GM23248 (cell line): ENCODE measurements at regions not wholly inside any gene's neighbourhood (a gene's known extent, or its start where the extent isn't known, plus 50 kb on each side); places are given as distances from the start of the nearest gene placed in this dataset.

Experiments used
- DNase-seq: peaks from one replicate; pipeline ENCODE4 v3.0.0-alpha.2; 2015
- H2AFZ ChIP-seq: fragments of 200-600 bp; sonication (generic); 2 replicates; pipeline ENCODE4 v1.6.1; 2016; ENCODE audit warnings: antibody characterized with exemption
- H3F3A ChIP-seq: fragments of 200-600 bp; sonication (generic); 2 replicates; pipeline ENCODE4 v1.6.1; 2016; ENCODE audit warnings: mild to moderate bottlenecking, antibody characterized with exemption, mixed run types; ENCODE audit not compliant: insufficient read depth
- H3K27ac ChIP-seq: fragments of 200-600 bp; sonication (generic); 2 replicates; pipeline ENCODE4 v1.5.1; 2016; ENCODE audit warnings: mild to moderate bottlenecking
- H3K27me3 ChIP-seq: fragments of 200-600 bp; sonication (generic); replicated peaks from 2 replicates; pipeline ENCODE4 v1.6.1; 2016; ENCODE audit warnings: mild to moderate bottlenecking; ENCODE audit not compliant: insufficient read depth
- H3K36me3 ChIP-seq: fragments of 200-600 bp; sonication (generic); 2 replicates; pipeline ENCODE4 v1.6.1; 2016; ENCODE audit warnings: low read depth, mild to moderate bottlenecking
- H3K4me1 ChIP-seq: fragments of 200-600 bp; sonication (generic); 2 replicates; pipeline ENCODE4 v1.6.1; 2016; ENCODE audit warnings: mild to moderate bottlenecking; ENCODE audit not compliant: insufficient read depth
- H3K4me2 ChIP-seq: fragments of 200-600 bp; sonication (generic); one replicate; pipeline ENCODE4 v1.6.1; 2016; ENCODE audit warnings: mild to moderate bottlenecking; ENCODE audit not compliant: unreplicated experiment
- H3K4me3 ChIP-seq: fragments of 200-600 bp; sonication (generic); 2 replicates; pipeline ENCODE4 v1.5.1; 2016; ENCODE audit warnings: mild to moderate bottlenecking
- H3K79me2 ChIP-seq: fragments of 200-600 bp; sonication (generic); 2 replicates; pipeline ENCODE4 v1.6.1; 2016; ENCODE audit warnings: mild to moderate bottlenecking; ENCODE audit not compliant: insufficient read depth
- H3K9ac ChIP-seq: fragments of 200-600 bp; sonication (generic); 2 replicates; pipeline ENCODE4 v1.6.1; 2016; ENCODE audit warnings: mild to moderate bottlenecking
- H3K9me2 ChIP-seq: fragments of 200-600 bp; sonication (generic); 2 replicates; pipeline ENCODE4 v1.6.1; 2016; ENCODE audit warnings: mixed run types, mild to moderate bottlenecking, moderate library complexity; ENCODE audit not compliant: insufficient read depth
- H3K9me3 ChIP-seq: fragments of 200-600 bp; sonication (generic); one replicate; pipeline ENCODE4 v1.6.1; 2017; ENCODE audit warnings: low read depth
- H4K20me1 ChIP-seq: fragments of 200-600 bp; sonication (generic); 2 replicates; pipeline ENCODE4 v1.6.0; 2016; ENCODE audit not compliant: insufficient read depth
- EZH2 ChIP-seq: fragments of 200-600 bp; sonication (generic); IDR thresholded peaks from 2 replicates; pipeline ENCODE4 v1.6.1; 2018; ENCODE audit warnings: antibody characterized with exemption, mild to moderate bottlenecking; ENCODE audit not compliant: insufficient read depth, poor library complexity, severe bottlenecking
- EZH2phosphoT487 ChIP-seq: fragments of 200-600 bp; sonication (generic); IDR thresholded peaks from 2 replicates; pipeline ENCODE4 v1.6.1; 2018; ENCODE audit warnings: antibody characterized with exemption, moderate library complexity, mild to moderate bottlenecking, low read depth; ENCODE audit not compliant: insufficient read depth
- WGBS, 2 experiments: methylation state at CpG; one replicate each; pipeline ENCODE4 v1.1.6; 2015 to 2017; ENCODE audit warnings: low lambda C conversion rate in 2 of 2, low coverage in 1 of 2; ENCODE audit errors: missing lambda C conversion rate in 2 of 2; 5-methylcytosine and 5-hydroxymethylcytosine counted together
- in situ Hi-C: fragments of 300-500 bp; cut with MboI; formaldehyde crosslinking; loops from 2 replicates; pipeline ENCODE4 v1.15.0; 2020

- no peaks in the 10 kb centered on the region for H3K36me3 ChIP-seq
- TF ChIP-seq EZH2 (no peak), EZH2phosphoT487 (no peak)
- no peaks in the 10 kb centered on the region for H3K27me3 ChIP-seq
- no peaks in the 10 kb centered on the region for H3F3A ChIP-seq
- H3K27ac ChIP-seq: no peak overlapping the region
- WGBS, 2 experiments: 60 to 74% methylated on average over 2 of the region's 2 CpGs
- H3K4me1 ChIP-seq: no peaks in the 10 kb centered on the region
- H3K4me2 ChIP-seq: no peak overlapping the region
- H3K79me2 ChIP-seq: no peaks in the 10 kb centered on the region
- no peaks in the 10 kb centered on the region for H3K9me3 ChIP-seq
- H3K9ac ChIP-seq: no peak overlapping the region
- no peak overlapping the region for H2AFZ ChIP-seq
- no peaks in the 10 kb centered on the region for H4K20me1 ChIP-seq
- DNase-seq: peak; percentile 6
- no peak overlapping the region for H3K4me3 ChIP-seq
- no peaks in the 10 kb centered on the region for H3K9me2 ChIP-seq
- in situ Hi-C loops: loop anchor here (10.0 kb wide), 1 partner anchor 258 kb away; no protein-coding TSS in a partner anchor
These were observed 144.6 kb upstream of the TMEM106B start for GRCh38 chr7:12066521-12066920.

DNA sequence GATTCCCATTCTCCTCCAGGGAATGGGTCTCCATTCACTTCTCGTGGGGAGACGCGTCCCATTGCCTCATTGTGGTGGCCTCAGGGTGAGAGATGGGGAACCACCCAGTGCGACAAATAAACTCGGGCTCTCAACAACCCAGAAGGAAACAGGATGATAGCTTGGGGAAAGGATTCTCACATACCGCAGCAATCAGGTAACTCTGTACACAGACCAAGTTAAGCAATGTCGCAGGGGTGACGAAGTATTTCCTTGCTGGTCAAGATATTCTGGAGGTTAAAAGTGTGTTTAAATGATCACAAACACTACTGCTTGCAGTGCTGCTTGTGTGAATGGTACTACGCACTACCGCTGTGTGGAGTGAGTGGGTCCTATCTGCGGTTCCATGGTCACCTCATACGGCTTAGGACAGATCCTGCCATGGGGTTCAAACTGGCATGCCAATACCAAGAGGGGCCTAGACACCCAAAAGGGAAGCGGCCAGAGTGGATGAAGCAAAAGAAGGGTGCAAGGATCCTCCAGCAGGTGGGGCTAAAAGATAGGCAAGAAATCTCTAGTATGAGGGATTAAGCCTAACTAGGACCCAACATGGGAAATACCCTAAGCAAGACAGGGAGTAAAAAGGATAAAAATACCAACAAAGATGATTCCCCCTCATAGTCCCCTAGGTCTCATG lies 143.8 kb upstream of the TMEM106B start:
- H2AFZ ChIP-seq: no peak overlapping the region
- in situ Hi-C loops: loop anchor here (10.0 kb wide), 1 partner anchor 258 kb away; no protein-coding TSS in a partner anchor
- WGBS, 2 experiments: 65 to 67% methylated on average over 13 of the region's 13 CpGs

GRCh38 chr7:12069757-12070156 lies 141.3 kb upstream of the TMEM106B start:
- H3K4me1 ChIP-seq: no peaks in the 10 kb centered on the region
- H3K9me3 ChIP-seq: no peaks in the 10 kb centered on the region
- in situ Hi-C loops: loop anchor here (10.0 kb wide), 1 partner anchor 255 kb away; no protein-coding TSS in a partner anchor
- H3K9me2 ChIP-seq: no peaks in the 10 kb centered on the region
- H3K36me3 ChIP-seq: no peaks in the 10 kb centered on the region
- no peaks in the 10 kb centered on the region for H3K27me3 ChIP-seq
- H2AFZ ChIP-seq: no peak overlapping the region
- H4K20me1 ChIP-seq: no peaks in the 10 kb centered on the region
- H3K9ac ChIP-seq: no peak overlapping the region
- H3K4me3 ChIP-seq: no peak overlapping the region
- no peak overlapping the region for H3K27ac ChIP-seq
- H3F3A ChIP-seq: no peaks in the 10 kb centered on the region
- no peak for DNase-seq
- TF ChIP-seq EZH2phosphoT487 (no peak), EZH2 (no peak)
- no peaks in the 10 kb centered on the region for H3K79me2 ChIP-seq
- no peak overlapping the region for H3K4me2 ChIP-seq
- WGBS, 2 experiments: 45 to 63% methylated on average over 1 of the region's 1 CpG

More for the DNA sequence above, 143.8 kb upstream of the TMEM106B start:
- H3F3A ChIP-seq: no peaks in the 10 kb centered on the region
- H3K27me3 ChIP-seq: no peaks in the 10 kb centered on the region
- H3K27ac ChIP-seq: no peak overlapping the region
- no peaks in the 10 kb centered on the region for H4K20me1 ChIP-seq
- peak; percentile 55 for DNase-seq
- no peaks in the 10 kb centered on the region for H3K36me3 ChIP-seq
- H3K9ac ChIP-seq: no peak overlapping the region
- no peak overlapping the region for H3K4me3 ChIP-seq
- H3K79me2 ChIP-seq: no peaks in the 10 kb centered on the region
- H3K4me2 ChIP-seq: no peak overlapping the region
- no peaks in the 10 kb centered on the region for H3K9me2 ChIP-seq
- H3K4me1 ChIP-seq: no peaks in the 10 kb centered on the region
- no peaks in the 10 kb centered on the region for H3K9me3 ChIP-seq
- TF ChIP-seq EZH2 (no peak), EZH2phosphoT487 (no peak)

GRCh38 chr7:12074889-12075288 lies 136.2 kb upstream of the TMEM106B start:
- no peak overlapping the region for H3K27ac ChIP-seq
- H3K4me2 ChIP-seq: no peak overlapping the region
- H3K27me3 ChIP-seq: no peaks in the 10 kb centered on the region
- H3K36me3 ChIP-seq: no peaks in the 10 kb centered on the region
- no peak for DNase-seq
- H3K9me3 ChIP-seq: no peaks in the 10 kb centered on the region
- no peak overlapping the region for H3K4me3 ChIP-seq
- H3K9ac ChIP-seq: no peak overlapping the region
- TF ChIP-seq EZH2phosphoT487 (no peak), EZH2 (no peak)
- H3K4me1 ChIP-seq: no peaks in the 10 kb centered on the region
- H4K20me1 ChIP-seq: no peaks in the 10 kb centered on the region
- WGBS, 2 experiments: 10 to 12% methylated on average over 1 of the region's 1 CpG
- no peaks in the 10 kb centered on the region for H3K79me2 ChIP-seq
- H3F3A ChIP-seq: no peaks in the 10 kb centered on the region
- no peak overlapping the region for H2AFZ ChIP-seq
- H3K9me2 ChIP-seq: no peaks in the 10 kb centered on the region
- in situ Hi-C loops: no loop called here
